Retinal pigment epithelial cell (primary cell): ENCODE measurements at regions not wholly inside any gene's neighbourhood (a gene's known extent, or its start where the extent isn't known, plus 50 kb on each side); places are given as distances from the start of the nearest gene placed in this dataset.
"Not testable (repeated sequence)": the region's sequence is repeated elsewhere in the genome, so short reads cannot be mapped to it uniquely, and the experiment has no call there.

Source experiments
- DNase-seq: peaks from one replicate; pipeline ENCODE4 v3.0.0-alpha.2; 2010; ENCODE audit warnings: low read depth
- H3K4me3 ChIP-seq: 2 replicates; pipeline ENCODE4 v1.5.1; 2011; ENCODE audit warnings: mild to moderate bottlenecking, low read length, control low read depth, moderate library complexity

DNA sequence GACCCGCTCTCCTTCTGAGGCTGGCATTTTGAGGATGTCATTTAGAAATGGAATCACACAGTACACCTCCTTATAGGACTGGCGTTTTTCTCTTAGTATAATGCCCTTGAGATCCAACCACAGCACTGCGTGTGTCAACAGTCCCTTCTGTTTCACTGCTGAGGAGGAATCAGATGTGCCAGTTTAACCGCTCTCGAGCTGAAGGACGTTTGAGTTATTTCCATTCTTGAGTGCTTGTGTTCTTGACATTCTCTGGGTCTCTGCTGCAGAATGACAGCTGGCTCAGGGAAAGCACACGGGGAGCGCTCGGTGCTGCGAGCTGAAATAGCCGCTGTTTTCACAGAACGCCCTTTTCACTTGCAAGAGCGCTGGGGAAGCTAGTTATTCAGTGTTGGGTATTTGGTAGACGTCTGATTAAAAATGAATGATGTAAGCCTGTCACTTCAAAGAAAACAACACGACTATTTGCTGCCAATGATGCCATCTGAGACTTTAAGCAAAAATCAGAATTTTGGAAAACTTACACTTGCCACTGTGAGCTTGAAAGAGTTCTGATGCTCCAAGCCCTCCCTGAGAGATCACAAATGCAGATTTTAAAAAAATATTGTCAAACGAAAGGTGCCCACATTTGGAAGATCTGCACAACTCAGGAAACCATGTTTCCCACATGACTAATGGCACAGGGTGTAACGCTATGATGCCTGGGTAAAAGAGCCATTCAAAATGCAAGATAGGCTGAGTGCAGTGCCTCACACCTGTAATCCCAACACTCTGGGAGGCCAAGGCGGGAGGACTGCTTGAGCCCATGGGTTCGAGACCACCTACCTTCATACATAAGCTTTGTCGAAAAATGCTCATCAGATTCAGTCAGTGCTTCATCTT is 5358.4 kb upstream of the TPTE start:
- not testable (repeated sequence) for H3K4me3 ChIP-seq, DNase-seq

DNA sequence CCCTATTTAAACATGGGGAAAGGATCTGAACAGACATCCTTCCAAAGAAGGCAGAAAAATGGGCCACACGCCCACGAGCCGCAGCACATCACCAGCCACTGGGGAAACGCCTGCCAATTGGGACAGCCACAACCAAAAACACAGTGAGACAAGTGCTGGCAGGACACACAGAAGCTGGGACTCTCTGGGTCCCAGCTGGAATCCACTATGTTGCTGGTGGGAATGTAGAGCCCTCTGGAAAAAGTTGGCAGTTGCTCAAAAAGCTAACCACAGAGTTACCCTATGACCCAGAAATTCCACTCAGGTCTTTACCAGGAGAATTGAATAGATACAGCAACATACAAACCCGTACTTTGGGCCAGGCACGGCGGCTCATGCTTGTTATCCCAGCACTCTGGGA is 5355.6 kb upstream of the TPTE start:
- H3K4me3 ChIP-seq, DNase-seq: not testable (repeated sequence)
